ENCODE measurements at regions not wholly inside any gene's neighbourhood (a gene's known extent, or its start where the extent isn't known, plus 50 kb on each side); places are given as distances from the start of the nearest gene placed in this dataset.

DNA sequence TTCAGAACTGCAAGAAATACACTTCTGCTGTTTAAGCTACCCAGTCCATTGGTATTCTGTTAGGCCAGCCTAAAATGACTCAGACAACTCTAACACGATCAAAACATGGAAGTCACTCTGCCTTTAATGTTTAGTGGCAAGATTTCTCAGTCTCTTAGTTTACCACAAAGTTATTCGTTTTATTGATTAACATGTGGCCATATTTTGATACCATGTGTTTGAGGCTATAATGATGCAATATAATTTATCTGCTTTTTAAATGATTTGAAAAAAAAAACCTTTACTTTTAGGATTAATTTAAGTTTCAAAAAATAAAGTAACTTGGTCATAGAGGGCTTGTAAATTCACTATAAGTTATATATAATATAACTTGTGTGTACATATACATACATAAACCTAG is 223.4 kb downstream of the SPRY2 start:
- Mint-ChIP-seq H3K9me3 (peaks cover 1% of the 10 kb centered on the region; the same call in 1 of the 2 replicates), H3K27me3 (ENCODE audit: low read depth) (no peaks in the 10 kb centered on the region; the same call in 1 of the 2 replicates), H3K4me1 (peaks cover 16% of the 10 kb centered on the region), H3K4me3 (no peak overlapping the region), H3K36me3 (no peaks in the 10 kb centered on the region), H3K27ac (no peak overlapping the region)
- ChIA-PET CTCF (no interaction called here), POLR2A (no interaction called here)
- TF ChIP-seq, protein P1, sequence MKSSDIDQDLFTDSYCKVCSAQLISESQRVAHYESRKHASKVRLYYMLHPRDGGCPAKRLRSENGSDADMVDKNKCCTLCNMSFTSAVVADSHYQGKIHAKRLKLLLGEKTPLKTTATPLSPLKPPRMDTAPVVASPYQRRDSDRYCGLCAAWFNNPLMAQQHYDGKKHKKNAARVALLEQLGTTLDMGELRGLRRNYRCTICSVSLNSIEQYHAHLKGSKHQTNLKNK (CRISPR knock-in tag; IDR thresholded peaks at IDR 0.05) = no peak
- TF ChIP-seq, protein P2, sequence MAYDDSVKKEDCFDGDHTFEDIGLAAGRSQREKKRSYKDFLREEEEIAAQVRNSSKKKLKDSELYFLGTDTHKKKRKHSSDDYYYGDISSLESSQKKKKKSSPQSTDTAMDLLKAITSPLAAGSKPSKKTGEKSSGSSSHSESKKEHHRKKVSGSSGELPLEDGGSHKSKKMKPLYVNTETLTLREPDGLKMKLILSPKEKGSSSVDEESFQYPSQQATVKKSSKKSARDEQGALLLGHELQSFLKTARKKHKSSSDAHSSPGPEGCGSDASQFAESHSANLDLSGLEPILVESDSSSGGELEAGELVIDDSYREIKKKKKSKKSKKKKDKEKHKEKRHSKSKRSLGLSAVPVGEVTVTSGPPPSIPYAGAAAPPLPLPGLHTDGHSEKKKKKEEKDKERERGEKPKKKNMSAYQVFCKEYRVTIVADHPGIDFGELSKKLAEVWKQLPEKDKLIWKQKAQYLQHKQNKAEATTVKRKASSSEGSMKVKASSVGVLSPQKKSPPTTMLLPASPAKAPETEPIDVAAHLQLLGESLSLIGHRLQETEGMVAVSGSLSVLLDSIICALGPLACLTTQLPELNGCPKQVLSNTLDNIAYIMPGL (CRISPR knock-in tag; IDR thresholded peaks at IDR 0.05) = no peak
- TF ChIP-seq ESRRA (CRISPR knock-in tag; IDR thresholded peaks at IDR 0.05; ENCODE audit: borderline replicate concordance) = no peak
- DNase-seq (ENCODE audit: low spot score) (no peak), ATAC-seq (no peak)

GRCh38 chr13:80116107-80116506 is 224.8 kb downstream of the SPRY2 start:
- ATAC-seq (no peak), DNase-seq (ENCODE audit: low spot score) (no peak)
- H3K27me3 Mint-ChIP-seq (ENCODE audit: low read depth) = no peaks in the 10 kb centered on the region; the same call in 1 of the 2 replicates
- no peaks in the 10 kb centered on the region for H3K36me3 Mint-ChIP-seq
- peaks cover 16% of the 10 kb centered on the region for H3K4me1 Mint-ChIP-seq
- CTCF ChIA-PET = no interaction called here
- POLR2A ChIA-PET = no interaction called here
- H3K4me3 Mint-ChIP-seq = no peak overlapping the region
- no peak overlapping the region for H3K27ac Mint-ChIP-seq
- peaks cover 3% of the 10 kb centered on the region; the same call in 1 of the 2 replicates for H3K9me3 Mint-ChIP-seq
- TF ChIP-seq ATF2 (CRISPR knock-in tag; IDR thresholded peaks at IDR 0.05; ENCODE audit: borderline replicate concordance, low read depth) = no peak
- no peak for TF ChIP-seq IRF2 (CRISPR knock-in tag; IDR thresholded peaks at IDR 0.05; ENCODE audit: borderline replicate concordance, low read depth)
- TF ChIP-seq, protein P3, sequence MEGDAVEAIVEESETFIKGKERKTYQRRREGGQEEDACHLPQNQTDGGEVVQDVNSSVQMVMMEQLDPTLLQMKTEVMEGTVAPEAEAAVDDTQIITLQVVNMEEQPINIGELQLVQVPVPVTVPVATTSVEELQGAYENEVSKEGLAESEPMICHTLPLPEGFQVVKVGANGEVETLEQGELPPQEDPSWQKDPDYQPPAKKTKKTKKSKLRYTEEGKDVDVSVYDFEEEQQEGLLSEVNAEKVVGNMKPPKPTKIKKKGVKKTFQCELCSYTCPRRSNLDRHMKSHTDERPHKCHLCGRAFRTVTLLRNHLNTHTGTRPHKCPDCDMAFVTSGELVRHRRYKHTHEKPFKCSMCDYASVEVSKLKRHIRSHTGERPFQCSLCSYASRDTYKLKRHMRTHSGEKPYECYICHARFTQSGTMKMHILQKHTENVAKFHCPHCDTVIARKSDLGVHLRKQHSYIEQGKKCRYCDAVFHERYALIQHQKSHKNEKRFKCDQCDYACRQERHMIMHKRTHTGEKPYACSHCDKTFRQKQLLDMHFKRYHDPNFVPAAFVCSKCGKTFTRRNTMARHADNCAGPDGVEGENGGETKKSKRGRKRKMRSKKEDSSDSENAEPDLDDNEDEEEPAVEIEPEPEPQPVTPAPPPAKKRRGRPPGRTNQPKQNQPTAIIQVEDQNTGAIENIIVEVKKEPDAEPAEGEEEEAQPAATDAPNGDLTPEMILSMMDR (IDR thresholded peaks at IDR 0.05) = no peak
- TF ChIP-seq SMAD3 (CRISPR knock-in tag; IDR thresholded peaks at IDR 0.05; ENCODE audit: borderline replicate concordance) = no peak
- TF ChIP-seq ZBTB21 (CRISPR knock-in tag; IDR thresholded peaks at IDR 0.05; ENCODE audit: borderline replicate concordance) = no peak
- TF ChIP-seq, protein P4, sequence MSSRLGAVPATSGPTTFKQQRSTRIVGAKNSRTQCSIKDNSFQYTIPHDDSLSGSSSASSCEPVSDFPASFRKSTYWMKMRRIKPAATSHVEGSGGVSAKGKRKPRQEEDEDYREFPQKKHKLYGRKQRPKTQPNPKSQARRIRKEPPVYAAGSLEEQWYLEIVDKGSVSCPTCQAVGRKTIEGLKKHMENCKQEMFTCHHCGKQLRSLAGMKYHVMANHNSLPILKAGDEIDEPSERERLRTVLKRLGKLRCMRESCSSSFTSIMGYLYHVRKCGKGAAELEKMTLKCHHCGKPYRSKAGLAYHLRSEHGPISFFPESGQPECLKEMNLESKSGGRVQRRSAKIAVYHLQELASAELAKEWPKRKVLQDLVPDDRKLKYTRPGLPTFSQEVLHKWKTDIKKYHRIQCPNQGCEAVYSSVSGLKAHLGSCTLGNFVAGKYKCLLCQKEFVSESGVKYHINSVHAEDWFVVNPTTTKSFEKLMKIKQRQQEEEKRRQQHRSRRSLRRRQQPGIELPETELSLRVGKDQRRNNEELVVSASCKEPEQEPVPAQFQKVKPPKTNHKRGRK (CRISPR knock-in tag; IDR thresholded peaks at IDR 0.05; ENCODE audit: borderline replicate concordance) = no peak
- TF ChIP-seq ZNF532 (CRISPR knock-in tag; IDR thresholded peaks at IDR 0.05; ENCODE audit: borderline replicate concordance) = no peak
- TF ChIP-seq USF1 (CRISPR knock-in tag; IDR thresholded peaks at IDR 0.05) = no peak
- TF ChIP-seq, protein P5, sequence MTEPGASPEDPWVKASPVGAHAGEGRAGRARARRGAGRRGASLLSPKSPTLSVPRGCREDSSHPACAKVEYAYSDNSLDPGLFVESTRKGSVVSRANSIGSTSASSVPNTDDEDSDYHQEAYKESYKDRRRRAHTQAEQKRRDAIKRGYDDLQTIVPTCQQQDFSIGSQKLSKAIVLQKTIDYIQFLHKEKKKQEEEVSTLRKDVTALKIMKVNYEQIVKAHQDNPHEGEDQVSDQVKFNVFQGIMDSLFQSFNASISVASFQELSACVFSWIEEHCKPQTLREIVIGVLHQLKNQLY (CRISPR knock-in tag; IDR thresholded peaks at IDR 0.05) = no peak
- no peak for TF ChIP-seq NR2C2 (CRISPR knock-in tag; IDR thresholded peaks at IDR 0.05)
- TF ChIP-seq AR (CRISPR knock-in tag; IDR thresholded peaks at IDR 0.05) = no peak
- no peak for TF ChIP-seq CDX4 (CRISPR knock-in tag; IDR thresholded peaks at IDR 0.05; ENCODE audit: borderline replicate concordance)
